Coronary artery (tissue), 2 donors: ENCODE measurements at regions not wholly inside any gene's neighbourhood (a gene's known extent, or its start where the extent isn't known, plus 50 kb on each side); places are given as distances from the start of the nearest gene placed in this dataset.

ENCODE experiments used
- DNase-seq: peaks from one replicate; pipeline ENCODE4 v3.0.0-alpha.2; 2017; ENCODE audit warnings: low spot score
- H3K27ac ChIP-seq, 2 donors: fragments of 200-600 bp; sonication (generic); one replicate each; pipeline ENCODE4 v1.5.1; 2016 to 2019
- H3K4me3 ChIP-seq: fragments of 200-600 bp; sonication (generic); 2 replicates; pipeline ENCODE4 v1.5.1; 2016; ENCODE audit warnings: mild to moderate bottlenecking, moderate library complexity
- TF ChIP-seq, protein P1 (sequence below): fragments of 200-600 bp; sonication (generic); IDR thresholded peaks from one replicate; pipeline ENCODE4 v1.5.1; 2019; ENCODE audit warnings: antibody characterized with exemption

GRCh38 chrX:3550871-3551270 is 162.6 kb downstream of the PRKX start:
- TF ChIP-seq, protein P1, sequence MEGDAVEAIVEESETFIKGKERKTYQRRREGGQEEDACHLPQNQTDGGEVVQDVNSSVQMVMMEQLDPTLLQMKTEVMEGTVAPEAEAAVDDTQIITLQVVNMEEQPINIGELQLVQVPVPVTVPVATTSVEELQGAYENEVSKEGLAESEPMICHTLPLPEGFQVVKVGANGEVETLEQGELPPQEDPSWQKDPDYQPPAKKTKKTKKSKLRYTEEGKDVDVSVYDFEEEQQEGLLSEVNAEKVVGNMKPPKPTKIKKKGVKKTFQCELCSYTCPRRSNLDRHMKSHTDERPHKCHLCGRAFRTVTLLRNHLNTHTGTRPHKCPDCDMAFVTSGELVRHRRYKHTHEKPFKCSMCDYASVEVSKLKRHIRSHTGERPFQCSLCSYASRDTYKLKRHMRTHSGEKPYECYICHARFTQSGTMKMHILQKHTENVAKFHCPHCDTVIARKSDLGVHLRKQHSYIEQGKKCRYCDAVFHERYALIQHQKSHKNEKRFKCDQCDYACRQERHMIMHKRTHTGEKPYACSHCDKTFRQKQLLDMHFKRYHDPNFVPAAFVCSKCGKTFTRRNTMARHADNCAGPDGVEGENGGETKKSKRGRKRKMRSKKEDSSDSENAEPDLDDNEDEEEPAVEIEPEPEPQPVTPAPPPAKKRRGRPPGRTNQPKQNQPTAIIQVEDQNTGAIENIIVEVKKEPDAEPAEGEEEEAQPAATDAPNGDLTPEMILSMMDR: no peak
- no peak overlapping the region for H3K4me3 ChIP-seq
- DNase-seq: no peak
- H3K27ac ChIP-seq: no peak overlapping the region

DNA sequence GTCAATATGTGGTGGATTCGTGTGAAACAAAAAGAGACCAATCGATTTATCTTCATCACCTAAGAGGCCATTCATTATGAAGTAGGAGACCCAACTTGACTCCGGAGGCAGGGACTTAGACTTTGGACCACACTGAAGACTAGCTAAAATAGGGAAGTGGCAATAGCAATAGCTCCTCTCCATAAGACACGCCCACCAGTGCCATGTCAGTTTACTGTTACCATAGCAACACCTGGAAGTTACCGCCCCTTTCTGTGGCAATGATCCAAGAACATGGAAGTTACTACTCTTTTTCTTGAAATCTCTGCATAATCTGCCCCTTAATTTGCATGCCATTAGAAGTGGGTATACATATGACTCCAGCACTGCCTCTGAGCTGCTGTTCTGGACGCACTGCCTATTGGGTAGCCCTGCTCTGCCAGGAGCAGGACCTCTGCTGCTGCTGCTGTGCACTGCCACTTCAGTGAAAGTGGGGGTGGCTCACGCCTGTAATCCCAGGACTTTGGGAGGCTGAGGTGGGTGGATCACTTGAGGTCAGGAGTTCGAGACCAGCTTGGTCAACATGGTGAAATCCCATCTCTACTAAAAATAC is 163.2 kb downstream of the PRKX start:
- Histone ChIP-seq H3K27ac (no peak overlapping the region), H3K4me3 (no peak overlapping the region)
- TF ChIP-seq, protein P1: no peak
- no peak for DNase-seq

DNA sequence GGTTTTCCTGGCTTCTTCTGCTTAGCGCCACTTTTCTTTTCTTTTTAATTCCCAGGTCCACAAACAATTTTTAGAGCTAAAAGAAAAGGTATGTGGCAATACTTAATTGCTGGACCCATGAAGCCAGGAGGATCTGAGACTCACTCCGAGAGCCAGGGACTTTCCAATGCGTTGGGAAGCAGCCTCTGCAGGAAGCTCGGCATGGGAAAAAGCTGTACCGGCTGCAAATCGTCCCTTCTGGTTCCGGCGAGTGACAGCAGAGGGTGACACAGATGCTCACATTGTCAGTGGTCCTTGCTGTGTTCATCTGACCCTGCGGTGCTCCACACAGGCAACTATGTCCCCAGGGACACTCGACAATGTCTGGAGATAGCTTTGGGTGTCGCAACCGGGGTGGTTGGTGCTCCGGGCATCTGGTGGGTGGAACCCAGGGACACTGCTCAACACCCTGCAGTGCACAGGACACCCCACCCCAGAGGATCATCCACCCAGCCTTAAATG is 164.0 kb downstream of the PRKX start:
- TF ChIP-seq, protein P1: no peak
- DNase-seq: no peak
- Histone ChIP-seq H3K27ac (no peak overlapping the region), H3K4me3 (peak overlapping the region; percentile 45)

DNA sequence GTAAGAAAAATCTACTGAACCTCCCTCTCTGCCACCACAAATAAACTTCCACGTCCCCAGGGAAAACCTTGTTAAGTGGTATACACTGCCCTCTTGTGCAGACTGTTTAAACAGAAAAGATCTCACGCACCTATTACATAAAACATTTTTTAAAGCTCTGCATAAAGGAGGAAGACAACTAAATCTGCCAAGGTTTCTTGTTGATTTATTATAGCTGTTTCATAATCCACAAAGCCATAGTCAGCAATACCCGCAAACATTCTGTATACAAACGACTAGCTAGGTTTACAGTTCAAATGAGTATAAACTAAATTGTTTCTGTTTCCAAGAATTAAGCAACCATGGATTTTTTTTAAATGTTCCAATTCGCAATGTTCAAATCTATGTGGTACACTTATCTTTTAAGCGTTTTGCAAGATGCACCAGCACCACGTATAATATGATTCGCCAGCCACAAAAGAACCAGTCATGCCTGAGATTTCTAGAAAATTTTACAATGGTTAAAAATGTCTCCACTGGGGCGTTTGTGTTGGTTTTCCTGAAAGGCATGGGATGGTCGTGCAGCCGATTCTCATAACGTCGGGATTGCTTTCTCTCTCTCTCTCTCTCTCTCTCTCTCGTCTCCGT is 164.6 kb downstream of the PRKX start:
- TF ChIP-seq, protein P1: no peak
- no peak for DNase-seq
- Histone ChIP-seq H3K4me3 (peak overlapping the region; percentile 45), H3K27ac (no peak overlapping the region)

GRCh38 chrX:3545901-3546300 is 167.5 kb downstream of the PRKX start:
- Histone ChIP-seq H3K4me3 (no peak overlapping the region), H3K27ac (no peak overlapping the region)
- no peak for DNase-seq
- TF ChIP-seq, protein P1: no peak

GRCh38 chrX:3541336-3541735 is 172.1 kb downstream of the PRKX start:
- no peak overlapping the region for H3K27ac ChIP-seq
- TF ChIP-seq, protein P1: no peak
- H3K4me3 ChIP-seq: no peak overlapping the region
- DNase-seq: no peak

DNA sequence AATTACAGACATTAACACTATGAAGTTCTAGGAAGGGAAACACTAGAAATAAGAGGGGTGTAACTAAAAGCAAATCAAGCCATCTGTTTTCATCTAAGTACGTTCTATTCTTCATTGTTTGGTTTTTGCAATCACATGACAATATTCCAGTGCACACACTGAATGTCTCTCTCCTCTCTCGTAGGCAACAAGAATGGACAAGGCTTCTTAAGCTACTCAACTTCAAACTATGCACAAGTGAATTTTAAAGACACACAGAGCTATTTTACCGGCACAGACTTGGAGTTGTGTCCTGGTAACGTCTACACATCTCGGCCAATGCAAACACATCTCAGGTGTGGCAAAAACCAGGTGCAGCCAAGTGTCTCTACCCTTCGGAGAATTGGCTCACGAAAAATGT is 173.3 kb downstream of the PRKX start:
- no peak overlapping the region for H3K4me3 ChIP-seq
- TF ChIP-seq, protein P1: no peak

More for the DNA sequence above, 173.3 kb downstream of the PRKX start:
- no peak overlapping the region for H3K27ac ChIP-seq
- DNase-seq: no peak
